Activated naive CD4-positive, alpha-beta T cell treated with anti-CD3 and anti-CD28 coated beads for 36 hours (primary cell): ENCODE measurements at regions not wholly inside any gene's neighbourhood (a gene's known extent, or its start where the extent isn't known, plus 50 kb on each side); places are given as distances from the start of the nearest gene placed in this dataset.

Experiments
- CTCF ChIA-PET: fragments of 350-600 bp; sonication (Branson Sonifier 250); formaldehyde crosslinking; loops from one replicate; lab custom pipeline; 2021; ENCODE audit warnings: antibody characterized with exemption; lab: Charles Lee
- DNase-seq: peaks from one replicate; pipeline ENCODE4 v3.0.0-alpha.2; 2020
- H3K27ac Mint-ChIP-seq: one replicate; pipeline ENCODE4 v1.8.0; 2021; ENCODE audit warnings: mild to moderate bottlenecking, mixed read lengths
- H3K27me3 Mint-ChIP-seq: one replicate; pipeline ENCODE4 v1.8.0; 2021; ENCODE audit warnings: low read depth, mixed read lengths
- H3K36me3 Mint-ChIP-seq: one replicate; pipeline ENCODE4 v1.8.0; 2021; ENCODE audit warnings: low read depth, mixed read lengths
- H3K4me1 Mint-ChIP-seq: one replicate; pipeline ENCODE4 v1.8.0; 2021; ENCODE audit warnings: low read depth, mixed read lengths
- H3K4me3 Mint-ChIP-seq: one replicate; pipeline ENCODE4 v1.8.0; 2021; ENCODE audit warnings: mild to moderate bottlenecking, moderate library complexity, mixed read lengths
- H3K9me3 Mint-ChIP-seq: one replicate; pipeline ENCODE4 v1.8.0; 2021; ENCODE audit warnings: mixed read lengths
- intact Hi-C: fragments of 100-400 bp; cut with micrococcal nuclease; formaldehyde crosslinking; loops from one replicate; pipeline ENCODE4 v1.15.1; 2023

- DNase-seq = no peak
- Mint-ChIP-seq H3K4me3 (no peak overlapping the region), H3K36me3 (no peaks in the 10 kb centered on the region), H3K9me3 (peaks cover 3% of the 10 kb centered on the region), H3K27me3 (no peaks in the 10 kb centered on the region), H3K27ac (no peak overlapping the region), H3K4me1 (peaks cover 8% of the 10 kb centered on the region)
- CTCF ChIA-PET = no interaction called here
- intact Hi-C loops = no loop called here
Measured at GRCh38 chr14:65312859-65313258, 99.7 kb upstream of the FUT8 start.

DNA sequence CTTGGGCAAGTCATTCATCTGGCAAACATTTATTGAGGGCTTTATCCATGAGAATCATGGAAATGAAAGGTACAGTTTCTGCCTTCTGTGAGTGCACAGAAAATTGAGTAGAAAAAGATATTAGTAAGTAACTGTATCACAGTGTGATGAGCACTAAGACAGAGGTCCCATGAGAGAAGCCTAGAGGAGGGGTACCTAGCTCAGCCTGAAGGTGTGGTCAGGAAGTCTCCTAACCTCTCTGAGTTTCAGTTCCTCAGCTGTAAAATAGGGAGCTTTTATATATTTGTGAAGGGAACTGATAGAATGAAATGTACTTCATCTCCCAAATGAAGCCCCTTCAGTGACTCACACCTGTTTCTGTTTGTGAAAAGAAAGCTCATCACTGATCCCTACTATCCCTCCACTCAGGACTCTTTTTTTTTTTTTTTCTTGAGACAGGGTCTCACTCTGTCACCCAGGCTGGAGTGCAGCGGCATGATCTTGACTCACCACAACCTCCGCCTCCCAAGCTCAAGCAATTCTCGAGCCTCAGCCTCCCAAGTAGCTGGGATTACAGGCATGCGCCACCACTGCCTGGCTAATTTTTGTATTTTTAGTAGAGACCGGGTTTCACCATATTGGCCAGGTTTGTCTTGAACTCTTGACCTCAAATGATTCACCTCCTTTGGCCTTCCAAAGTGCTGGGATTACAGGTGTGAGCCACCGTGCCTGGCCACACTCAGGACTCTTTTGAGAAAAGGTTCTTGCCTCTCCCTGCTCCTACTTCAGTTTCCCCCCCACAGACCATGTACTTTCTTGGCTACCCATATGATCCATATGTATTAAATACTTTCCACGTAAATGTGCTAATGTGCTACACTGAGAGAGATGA lies 93.7 kb upstream of the FUT8 start:
- Mint-ChIP-seq H3K9me3 (peaks cover 3% of the 10 kb centered on the region), H3K36me3 (no peaks in the 10 kb centered on the region), H3K27ac (no peak overlapping the region), H3K4me1 (peaks cover 42% of the 10 kb centered on the region), H3K27me3 (no peaks in the 10 kb centered on the region), H3K4me3 (no peak overlapping the region)
- no peak for DNase-seq
- intact Hi-C loops = no loop called here
- CTCF ChIA-PET = no interaction called here

DNA sequence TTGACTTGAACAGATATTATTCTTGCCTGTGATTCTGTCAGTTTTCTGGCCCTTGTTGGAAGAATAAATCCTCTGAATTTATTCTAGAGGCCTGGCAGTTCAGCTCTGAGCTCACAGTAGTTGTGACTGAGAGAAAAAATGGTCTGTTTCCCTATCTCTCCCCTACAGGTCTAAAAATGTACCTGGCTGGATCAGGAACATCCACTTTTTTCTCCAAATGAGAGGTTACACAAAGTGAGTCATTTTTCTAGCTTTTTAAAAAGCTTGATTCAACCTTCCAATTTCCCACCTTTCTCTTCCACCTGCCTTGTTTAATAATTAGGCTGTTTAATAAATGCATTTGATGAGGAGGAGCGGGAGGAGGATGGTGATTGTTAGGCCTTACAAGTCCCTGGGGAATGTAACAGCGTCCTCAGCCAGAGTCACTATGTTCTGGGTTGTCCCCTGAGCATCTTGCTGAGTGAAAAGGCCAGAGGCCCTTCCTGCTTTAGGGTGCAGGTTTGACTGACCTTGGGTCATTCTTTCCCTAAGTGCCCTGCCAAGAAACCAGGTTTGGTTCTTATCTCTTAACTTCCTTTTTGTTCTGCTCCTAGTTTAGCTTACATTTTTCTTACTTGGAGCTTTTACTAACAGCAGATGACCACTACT lies 91.7 kb upstream of the FUT8 start:
- CTCF ChIA-PET = interaction anchor here (0.6 to 1.8 kb wide), 5 partner anchors 16 to 444 kb away, joined by 3 to 6 read pairs (median 4); no protein-coding TSS in a partner anchor
- peaks cover 34% of the 10 kb centered on the region for H3K4me1 Mint-ChIP-seq

GRCh38 chr14:65321370-65321875 lies 91.1 kb upstream of the FUT8 start:
- H3K27me3 Mint-ChIP-seq = no peaks in the 10 kb centered on the region
- no peaks in the 10 kb centered on the region for H3K36me3 Mint-ChIP-seq
- H3K9me3 Mint-ChIP-seq = no peaks in the 10 kb centered on the region
- intact Hi-C loops = no loop called here
- no peak for DNase-seq
- H3K4me3 Mint-ChIP-seq = no peak overlapping the region
- H3K27ac Mint-ChIP-seq = no peak overlapping the region
- CTCF ChIA-PET = interaction anchor here (0.6 to 1.8 kb wide), 5 partner anchors 21 to 444 kb away, joined by 3 to 6 read pairs (median 4); no protein-coding TSS in a partner anchor
- peaks cover 34% of the 10 kb centered on the region for H3K4me1 Mint-ChIP-seq

More for the DNA sequence above, 91.7 kb upstream of the FUT8 start:
- intact Hi-C loops = no loop called here
- Mint-ChIP-seq H3K27ac (no peak overlapping the region), H3K36me3 (no peaks in the 10 kb centered on the region), H3K9me3 (peaks cover 3% of the 10 kb centered on the region), H3K4me3 (no peak overlapping the region), H3K27me3 (no peaks in the 10 kb centered on the region)
- no peak for DNase-seq

DNA sequence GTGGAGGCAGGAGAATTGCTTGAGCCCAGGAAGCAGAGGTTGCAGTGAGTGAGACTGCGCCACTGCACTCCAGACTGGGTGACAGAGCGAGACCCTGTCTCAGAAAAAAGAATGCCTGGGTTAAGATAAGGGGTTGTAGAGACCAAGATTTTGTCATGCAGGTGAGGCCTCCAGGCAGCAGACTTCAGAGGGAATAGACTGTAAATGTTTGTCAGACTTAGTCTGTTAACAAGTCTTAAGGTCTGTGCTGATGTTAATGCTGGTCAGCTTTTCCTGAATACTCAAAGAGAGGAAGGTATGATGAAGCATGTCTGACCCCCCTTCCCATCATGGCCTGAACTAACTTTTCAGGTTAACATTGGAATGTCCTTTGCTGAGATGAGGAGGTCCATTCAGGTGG lies 83.0 kb upstream of the FUT8 start:
- Mint-ChIP-seq H3K4me1 (peaks cover 17% of the 10 kb centered on the region), H3K27me3 (no peaks in the 10 kb centered on the region), H3K9me3 (no peaks in the 10 kb centered on the region), H3K27ac (no peak overlapping the region), H3K36me3 (no peaks in the 10 kb centered on the region), H3K4me3 (no peak overlapping the region)
- no peak for DNase-seq
- CTCF ChIA-PET = interaction anchor here (1.3 kb wide), 1 partner anchor 13 kb away, joined by 3 read pairs; no protein-coding TSS in a partner anchor
- intact Hi-C loops = no loop called here

DNA sequence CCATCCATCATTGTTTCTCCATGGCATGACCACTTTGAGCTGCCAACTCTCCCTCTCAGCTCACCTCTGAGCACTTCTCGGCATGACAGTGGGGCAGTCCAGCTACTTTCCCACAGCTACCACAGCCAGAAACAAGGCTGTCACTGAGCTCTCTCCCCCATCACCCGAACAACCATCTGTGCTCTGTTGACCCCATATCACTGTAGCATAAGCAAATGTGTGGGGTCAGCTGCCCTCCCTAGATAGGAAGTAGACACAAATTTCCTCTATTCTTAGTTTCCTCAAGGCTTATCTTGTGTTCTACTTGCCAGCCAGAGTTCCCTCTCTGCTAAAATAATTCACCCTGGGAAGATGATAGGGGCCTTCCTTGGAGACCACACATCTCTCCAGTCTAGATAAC lies 82.6 kb upstream of the FUT8 start:
- H3K4me3 Mint-ChIP-seq = no peak overlapping the region
- CTCF ChIA-PET = interaction anchor here (1.3 kb wide), 1 partner anchor 12 kb away, joined by 3 read pairs; no protein-coding TSS in a partner anchor
- no peaks in the 10 kb centered on the region for H3K9me3 Mint-ChIP-seq
- no peak overlapping the region for H3K27ac Mint-ChIP-seq
- no peaks in the 10 kb centered on the region for H3K36me3 Mint-ChIP-seq
- intact Hi-C loops = loop anchor here (10.0 kb wide), 1 partner anchor 405 kb away; no protein-coding TSS in a partner anchor
- no peak for DNase-seq
- no peaks in the 10 kb centered on the region for H3K27me3 Mint-ChIP-seq
- peaks cover 21% of the 10 kb centered on the region for H3K4me1 Mint-ChIP-seq

DNA sequence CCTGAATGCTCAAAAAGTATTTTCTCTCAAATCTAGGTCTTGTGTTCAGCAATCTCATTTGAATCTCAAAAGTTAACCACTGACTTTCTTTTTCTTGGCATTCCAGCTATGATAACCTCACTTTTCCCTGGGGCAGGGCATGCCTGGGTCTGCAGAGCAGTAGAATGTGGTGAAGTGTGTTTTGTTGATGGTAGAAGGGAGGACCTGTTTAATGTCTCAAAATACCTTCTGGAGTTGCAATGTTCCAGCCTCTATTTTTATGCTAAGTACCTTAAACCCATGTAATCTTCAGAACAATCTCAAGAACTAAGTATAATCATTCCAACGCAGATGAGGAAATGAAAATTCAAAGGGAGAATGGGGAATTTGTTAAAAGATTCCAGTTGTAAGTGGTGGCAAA lies 82.1 kb upstream of the FUT8 start:
- no peak overlapping the region for H3K4me3 Mint-ChIP-seq
- H3K4me1 Mint-ChIP-seq = peaks cover 25% of the 10 kb centered on the region
- intact Hi-C loops = loop anchor here (10.0 kb wide), 1 partner anchor 406 kb away; no protein-coding TSS in a partner anchor
- CTCF ChIA-PET = interaction anchor here (1.3 kb wide), 1 partner anchor 12 kb away, joined by 3 read pairs; no protein-coding TSS in a partner anchor
- no peak overlapping the region for H3K27ac Mint-ChIP-seq
- no peaks in the 10 kb centered on the region for H3K36me3 Mint-ChIP-seq
- no peaks in the 10 kb centered on the region for H3K9me3 Mint-ChIP-seq
- no peaks in the 10 kb centered on the region for H3K27me3 Mint-ChIP-seq
- no peak for DNase-seq

GRCh38 chr14:65331652-65332051 lies 80.9 kb upstream of the FUT8 start:
- Mint-ChIP-seq H3K4me1 (peaks cover 35% of the 10 kb centered on the region), H3K27ac (no peak overlapping the region), H3K4me3 (no peak overlapping the region), H3K27me3 (no peaks in the 10 kb centered on the region), H3K36me3 (no peaks in the 10 kb centered on the region), H3K9me3 (no peaks in the 10 kb centered on the region)
- intact Hi-C loops = loop anchor here (10.0 kb wide), 1 partner anchor 407 kb away; no protein-coding TSS in a partner anchor
- DNase-seq = no peak
- CTCF ChIA-PET = no interaction called here

- intact Hi-C loops = loop anchor here (10.0 kb wide), 1 partner anchor 408 kb away; no protein-coding TSS in a partner anchor
- H3K9me3 Mint-ChIP-seq = no peaks in the 10 kb centered on the region
- no peak for DNase-seq
- no peak overlapping the region for H3K27ac Mint-ChIP-seq
- no peaks in the 10 kb centered on the region for H3K27me3 Mint-ChIP-seq
- CTCF ChIA-PET = interaction anchor here (1.3 kb wide), 1 partner anchor 77 kb away, joined by 3 read pairs; no protein-coding TSS in a partner anchor
- no peak overlapping the region for H3K4me3 Mint-ChIP-seq
- H3K36me3 Mint-ChIP-seq = no peaks in the 10 kb centered on the region
- peaks cover 36% of the 10 kb centered on the region for H3K4me1 Mint-ChIP-seq
Measured at GRCh38 chr14:65332141-65332871, 80.2 kb upstream of the FUT8 start.

DNA sequence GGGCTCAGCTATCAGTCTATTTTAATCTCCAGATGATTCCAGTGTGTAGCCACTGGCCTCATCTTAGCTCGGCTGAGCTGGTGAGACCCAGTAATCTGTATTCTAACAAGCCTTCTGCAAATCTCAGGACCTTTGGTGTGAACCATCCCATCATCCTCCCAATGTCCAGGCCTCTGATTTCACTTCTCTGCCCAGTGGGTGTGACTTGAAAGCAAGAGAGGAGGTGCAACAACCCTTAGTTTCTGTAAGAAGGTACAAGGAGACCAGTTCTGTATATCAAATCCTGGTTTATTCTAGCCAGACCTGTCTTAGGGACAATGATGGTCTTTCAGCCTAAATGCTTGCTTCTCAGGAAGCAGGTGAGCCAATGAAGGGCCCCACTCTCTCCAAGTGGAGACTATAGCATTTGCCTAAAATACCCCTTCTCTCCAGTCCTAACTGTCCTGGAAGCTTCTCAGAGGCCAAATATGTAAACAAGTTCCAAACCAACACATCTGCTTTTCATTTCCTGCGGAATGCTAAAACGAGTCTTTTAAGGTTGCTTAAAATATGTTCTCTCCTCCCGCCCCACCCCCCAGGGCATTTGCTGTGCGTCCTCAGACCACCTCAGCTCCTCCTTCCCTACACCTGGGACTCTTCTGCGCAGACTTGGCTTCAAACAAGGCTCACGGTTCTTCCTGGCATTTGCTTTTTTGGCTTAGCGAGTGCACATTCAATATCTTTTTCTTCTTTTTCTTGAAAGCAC lies 78.4 kb upstream of the FUT8 start:
- H3K4me3 Mint-ChIP-seq = no peak overlapping the region
- intact Hi-C loops = loop anchor here (10.0 kb wide), 1 partner anchor 409 kb away; no protein-coding TSS in a partner anchor
- no peaks in the 10 kb centered on the region for H3K36me3 Mint-ChIP-seq
- peaks cover 45% of the 10 kb centered on the region for H3K4me1 Mint-ChIP-seq
- no peak for DNase-seq
- CTCF ChIA-PET = interaction anchor here (0.7 to 0.9 kb wide), 3 partner anchors 44 to 276 kb away, joined by 3 to 4 read pairs (median 3); no protein-coding TSS in a partner anchor
- no peaks in the 10 kb centered on the region for H3K27me3 Mint-ChIP-seq
- H3K9me3 Mint-ChIP-seq = no peaks in the 10 kb centered on the region
- no peak overlapping the region for H3K27ac Mint-ChIP-seq

GRCh38 chr14:65334765-65335410 lies 77.6 kb upstream of the FUT8 start:
- Mint-ChIP-seq H3K4me1 (peaks cover 50% of the 10 kb centered on the region), H3K9me3 (no peaks in the 10 kb centered on the region), H3K27me3 (no peaks in the 10 kb centered on the region), H3K4me3 (no peak overlapping the region), H3K36me3 (peaks cover 1% of the 10 kb centered on the region), H3K27ac (peak overlapping the region; percentile 18)
- DNase-seq = no peak
- CTCF ChIA-PET = interaction anchor here (0.7 to 1.0 kb wide), 3 partner anchors 113 to 383 kb away, joined by 3 read pairs; no protein-coding TSS in a partner anchor
- intact Hi-C loops = loop anchor here (5.0 to 10.0 kb wide), 2 partner anchors 113 to 410 kb away; no protein-coding TSS in a partner anchor
